Fibroblast of mammary gland (primary cell): ENCODE measurements at regions not wholly inside any gene's neighbourhood (a gene's known extent, or its start where the extent isn't known, plus 50 kb on each side); places are given as distances from the start of the nearest gene placed in this dataset.

Experiments
- DNase-seq: peaks from one replicate; pipeline ENCODE4 v3.0.0-alpha.2; 2010; ENCODE audit warnings: low read depth
- H3K4me3 ChIP-seq: 2 replicates; pipeline ENCODE4 v1.5.1; 2011; ENCODE audit warnings: low read depth, mild to moderate bottlenecking, low read length, moderate library complexity; ENCODE audit not compliant: control insufficient read depth
- TF ChIP-seq, protein P1 (sequence below): conservative IDR thresholded peaks from 2 replicates; pipeline ENCODE4 v1.5.1; 2011; ENCODE audit warnings: low read depth, low read length, inconsistent platforms; ENCODE audit not compliant: control insufficient read depth, insufficient read depth

DNA sequence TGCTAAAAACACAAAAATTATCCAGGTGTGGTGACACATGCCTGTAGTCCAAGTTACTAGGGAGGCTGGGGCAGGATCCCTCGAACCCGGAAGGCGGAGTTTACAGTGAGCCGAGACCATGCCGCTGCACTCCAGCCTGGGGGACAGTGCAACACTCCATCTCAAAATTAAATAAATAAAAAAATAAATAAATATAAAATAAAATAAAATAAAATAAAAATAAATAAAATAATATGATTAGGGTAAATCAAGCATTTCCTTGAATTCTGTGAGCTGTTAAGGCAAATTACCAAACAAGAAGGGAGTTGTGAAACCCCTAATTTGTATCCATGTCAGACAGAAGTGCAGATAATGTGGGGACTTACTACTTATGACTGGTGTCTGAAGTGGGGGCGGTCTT is 1928.9 kb upstream of the IGFBP7 start:
- TF ChIP-seq, protein P1, sequence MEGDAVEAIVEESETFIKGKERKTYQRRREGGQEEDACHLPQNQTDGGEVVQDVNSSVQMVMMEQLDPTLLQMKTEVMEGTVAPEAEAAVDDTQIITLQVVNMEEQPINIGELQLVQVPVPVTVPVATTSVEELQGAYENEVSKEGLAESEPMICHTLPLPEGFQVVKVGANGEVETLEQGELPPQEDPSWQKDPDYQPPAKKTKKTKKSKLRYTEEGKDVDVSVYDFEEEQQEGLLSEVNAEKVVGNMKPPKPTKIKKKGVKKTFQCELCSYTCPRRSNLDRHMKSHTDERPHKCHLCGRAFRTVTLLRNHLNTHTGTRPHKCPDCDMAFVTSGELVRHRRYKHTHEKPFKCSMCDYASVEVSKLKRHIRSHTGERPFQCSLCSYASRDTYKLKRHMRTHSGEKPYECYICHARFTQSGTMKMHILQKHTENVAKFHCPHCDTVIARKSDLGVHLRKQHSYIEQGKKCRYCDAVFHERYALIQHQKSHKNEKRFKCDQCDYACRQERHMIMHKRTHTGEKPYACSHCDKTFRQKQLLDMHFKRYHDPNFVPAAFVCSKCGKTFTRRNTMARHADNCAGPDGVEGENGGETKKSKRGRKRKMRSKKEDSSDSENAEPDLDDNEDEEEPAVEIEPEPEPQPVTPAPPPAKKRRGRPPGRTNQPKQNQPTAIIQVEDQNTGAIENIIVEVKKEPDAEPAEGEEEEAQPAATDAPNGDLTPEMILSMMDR, result no peak
- no peak for DNase-seq
- H3K4me3 ChIP-seq, result no peak overlapping the region

DNA sequence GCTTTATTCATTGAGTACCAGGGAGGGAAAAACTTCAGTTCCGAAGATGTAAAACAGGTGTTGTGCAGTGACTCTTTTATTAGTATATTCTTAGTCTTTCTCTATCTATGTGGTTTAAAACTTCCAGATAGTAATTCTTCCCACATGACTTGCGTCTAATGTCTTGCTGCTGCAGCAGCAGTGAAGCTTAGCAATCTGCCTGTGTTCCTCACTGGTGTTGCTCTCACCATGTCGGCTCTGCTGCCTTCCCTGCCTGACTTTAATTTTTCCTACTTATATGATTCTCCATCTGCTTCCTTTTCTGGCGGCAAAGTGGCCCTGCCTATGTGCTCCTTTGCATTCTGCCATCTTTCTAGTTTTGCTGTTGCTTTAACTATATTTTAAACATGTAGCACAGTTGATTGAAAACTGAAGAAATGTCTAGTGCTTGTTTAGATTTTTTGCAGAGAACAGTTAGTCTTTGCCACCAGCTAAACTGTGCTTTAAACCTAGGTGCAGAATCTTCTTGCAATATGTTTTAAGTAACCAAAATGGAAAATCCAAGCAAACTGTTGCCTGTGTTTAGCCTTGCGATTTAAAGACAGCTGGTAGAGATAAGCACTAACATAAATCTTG is 1934.2 kb upstream of the IGFBP7 start:
- TF ChIP-seq, protein P1, result no peak
- DNase-seq, result no peak
- no peak overlapping the region for H3K4me3 ChIP-seq

DNA sequence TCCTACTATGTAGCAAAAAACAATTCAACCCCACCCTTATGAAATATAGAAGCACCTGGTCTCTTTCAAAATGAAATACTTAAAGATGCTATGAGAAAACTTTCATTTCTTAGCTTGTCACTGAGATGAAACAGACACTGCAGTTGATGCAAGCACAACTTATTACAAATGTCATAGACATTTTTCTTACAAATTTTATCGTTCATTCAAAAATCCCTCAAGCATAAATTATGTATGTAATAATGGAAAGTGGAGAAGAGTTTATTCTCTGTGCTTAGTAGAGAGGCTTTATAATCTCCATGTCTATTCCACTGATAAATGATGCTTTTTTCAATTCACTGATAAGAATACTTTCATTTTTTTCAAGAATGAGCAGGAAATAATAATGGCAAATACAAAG is 1943.9 kb upstream of the IGFBP7 start:
- no peak overlapping the region for H3K4me3 ChIP-seq
- no peak for DNase-seq
- TF ChIP-seq, protein P1, result no peak

DNA sequence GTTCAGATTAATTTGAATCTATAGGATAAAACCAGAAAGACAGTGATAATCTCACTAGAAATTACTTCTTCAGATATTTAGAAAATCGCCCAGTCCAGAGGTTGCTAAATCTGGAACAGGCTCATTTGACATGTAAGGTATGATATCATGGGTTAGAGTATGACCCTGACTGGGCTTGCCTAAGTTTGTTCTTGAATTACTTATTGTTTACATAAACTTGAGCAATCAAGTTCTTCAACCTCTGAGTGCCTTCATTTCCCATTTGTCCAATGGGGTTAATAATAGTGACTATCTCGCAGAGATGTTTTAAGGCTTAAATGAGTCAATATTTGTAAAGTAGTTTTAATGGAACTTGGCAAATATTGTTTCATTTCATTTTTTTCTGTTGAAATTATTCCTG is 1947.6 kb upstream of the IGFBP7 start:
- H3K4me3 ChIP-seq, result no peak overlapping the region
- no peak for DNase-seq
- TF ChIP-seq, protein P1, result no peak

DNA sequence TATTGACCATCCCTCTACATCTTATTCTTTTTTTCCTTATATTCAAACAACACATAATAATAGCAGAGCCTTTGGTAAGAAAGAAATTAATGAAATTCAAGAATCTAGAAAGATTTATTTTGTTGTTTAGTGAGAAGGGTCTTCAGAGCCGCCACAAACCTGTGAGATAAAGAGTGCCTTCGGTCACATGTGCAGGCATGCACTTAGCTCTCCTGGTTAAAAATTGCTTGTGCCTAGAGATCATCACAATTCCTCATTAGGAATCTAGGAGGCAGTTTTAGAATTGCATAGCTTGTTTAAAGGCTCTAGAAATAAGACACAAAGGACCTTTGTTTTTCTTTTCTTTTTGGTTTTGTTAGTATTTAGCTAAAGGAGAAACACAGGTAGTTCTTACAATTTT is 1948.4 kb upstream of the IGFBP7 start:
- TF ChIP-seq, protein P1, result no peak
- H3K4me3 ChIP-seq, result no peak overlapping the region
- no peak for DNase-seq

DNA sequence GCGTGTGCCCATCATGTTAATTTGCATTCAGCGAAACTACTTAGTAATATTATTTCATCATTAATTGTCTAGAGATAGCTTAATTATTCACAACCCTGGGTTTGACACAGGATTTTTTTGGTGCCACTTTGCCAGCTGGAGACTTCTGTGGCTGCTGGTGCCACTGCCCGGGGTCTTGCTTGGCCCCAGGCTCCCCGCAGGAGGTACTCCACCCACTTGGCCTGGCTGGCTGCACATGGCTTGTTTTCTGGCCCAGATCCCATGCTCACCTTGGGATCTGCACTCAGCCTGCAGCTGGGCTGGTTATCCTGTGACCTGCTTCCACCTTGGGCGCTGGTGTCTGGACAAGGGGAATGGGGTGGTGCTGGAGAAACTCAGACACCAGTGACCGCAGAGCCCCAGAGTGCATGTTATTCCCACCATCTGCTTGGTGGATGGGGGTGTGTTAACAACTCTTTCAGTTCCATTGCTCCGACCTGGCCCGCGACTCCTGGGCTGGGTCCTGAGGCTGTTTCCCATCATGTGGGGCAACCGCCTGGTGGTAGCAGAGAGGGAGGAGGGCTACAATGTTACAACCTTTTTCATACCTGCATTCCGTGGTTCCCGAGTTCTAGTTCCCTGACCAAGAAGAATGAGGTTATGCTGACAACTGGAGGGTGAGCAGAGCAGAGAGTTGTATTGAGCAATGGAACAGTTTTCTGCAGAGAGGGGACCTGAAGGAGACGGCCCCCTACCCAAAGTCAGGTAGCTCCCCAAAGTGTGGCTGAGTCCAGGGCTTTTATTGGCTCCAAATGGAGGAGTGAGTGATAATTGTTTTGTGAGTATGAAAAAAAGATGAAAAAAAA is 1950.0 kb upstream of the IGFBP7 start:
- TF ChIP-seq, protein P1, result no peak
- no peak overlapping the region for H3K4me3 ChIP-seq
- no peak for DNase-seq
